ENCODE measurements at regions not wholly inside any gene's neighbourhood (a gene's known extent, or its start where the extent isn't known, plus 50 kb on each side); places are given as distances from the start of the nearest gene placed in this dataset.

DNA sequence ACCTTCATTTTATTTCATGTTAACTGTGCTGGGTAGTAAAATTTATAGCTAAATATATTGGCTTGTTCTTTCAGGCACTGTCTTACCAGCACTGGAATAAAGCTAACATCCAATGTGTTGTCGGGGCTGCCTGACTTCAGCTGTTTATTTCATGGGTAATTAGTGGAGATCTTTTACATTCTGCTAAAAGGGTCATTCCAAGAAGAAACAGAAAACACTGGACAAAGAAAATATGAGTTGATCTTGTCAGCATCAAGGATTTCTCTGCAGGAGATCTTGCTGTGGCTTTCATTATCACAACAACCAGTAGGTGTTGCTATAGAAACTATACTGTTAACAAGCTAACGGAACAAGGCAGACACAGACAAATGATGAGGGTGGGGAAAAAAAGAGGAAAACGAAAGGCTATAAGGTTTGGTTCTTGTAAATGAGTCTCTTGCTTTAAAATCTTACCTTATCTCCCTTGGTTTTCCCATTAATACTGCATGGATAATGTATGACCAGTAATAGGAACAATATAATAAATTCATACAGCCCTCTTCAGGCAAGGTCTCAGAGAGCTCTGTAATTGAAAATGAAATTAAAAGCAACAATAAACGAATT lies 206.8 kb downstream of the SIM1 start:
- no peak overlapping the region for H3K27ac ChIP-seq
- TF ChIP-seq ZFX (IDR thresholded peaks at IDR 0.05) = no peak
- TF ChIP-seq, protein P1, sequence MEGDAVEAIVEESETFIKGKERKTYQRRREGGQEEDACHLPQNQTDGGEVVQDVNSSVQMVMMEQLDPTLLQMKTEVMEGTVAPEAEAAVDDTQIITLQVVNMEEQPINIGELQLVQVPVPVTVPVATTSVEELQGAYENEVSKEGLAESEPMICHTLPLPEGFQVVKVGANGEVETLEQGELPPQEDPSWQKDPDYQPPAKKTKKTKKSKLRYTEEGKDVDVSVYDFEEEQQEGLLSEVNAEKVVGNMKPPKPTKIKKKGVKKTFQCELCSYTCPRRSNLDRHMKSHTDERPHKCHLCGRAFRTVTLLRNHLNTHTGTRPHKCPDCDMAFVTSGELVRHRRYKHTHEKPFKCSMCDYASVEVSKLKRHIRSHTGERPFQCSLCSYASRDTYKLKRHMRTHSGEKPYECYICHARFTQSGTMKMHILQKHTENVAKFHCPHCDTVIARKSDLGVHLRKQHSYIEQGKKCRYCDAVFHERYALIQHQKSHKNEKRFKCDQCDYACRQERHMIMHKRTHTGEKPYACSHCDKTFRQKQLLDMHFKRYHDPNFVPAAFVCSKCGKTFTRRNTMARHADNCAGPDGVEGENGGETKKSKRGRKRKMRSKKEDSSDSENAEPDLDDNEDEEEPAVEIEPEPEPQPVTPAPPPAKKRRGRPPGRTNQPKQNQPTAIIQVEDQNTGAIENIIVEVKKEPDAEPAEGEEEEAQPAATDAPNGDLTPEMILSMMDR (conservative IDR thresholded peaks at IDR 0.05) = peak; percentile 28

DNA sequence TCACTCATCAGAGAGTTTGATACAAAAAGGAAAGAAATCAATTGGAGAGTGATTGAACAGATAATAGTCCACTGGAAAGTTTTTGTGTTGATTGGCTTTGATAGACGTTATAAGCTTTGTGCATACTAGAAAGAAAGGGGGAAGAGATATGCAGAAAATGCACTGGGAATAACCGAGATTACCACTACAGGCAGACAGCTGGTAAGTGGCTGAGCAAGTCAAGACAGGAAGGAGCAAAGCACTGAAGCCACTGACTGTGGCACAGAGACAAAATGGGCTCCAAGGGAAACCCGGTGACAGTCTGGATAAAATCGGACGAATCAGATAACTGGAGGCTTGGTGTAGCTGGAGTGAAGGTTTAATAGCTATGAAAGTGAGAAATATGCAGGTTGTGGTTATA lies 209.0 kb downstream of the SIM1 start:
- no peak for TF ChIP-seq ZFX (IDR thresholded peaks at IDR 0.05)
- TF ChIP-seq, protein P1 (conservative IDR thresholded peaks at IDR 0.05) = no peak
- H3K27ac ChIP-seq = no peak overlapping the region

DNA sequence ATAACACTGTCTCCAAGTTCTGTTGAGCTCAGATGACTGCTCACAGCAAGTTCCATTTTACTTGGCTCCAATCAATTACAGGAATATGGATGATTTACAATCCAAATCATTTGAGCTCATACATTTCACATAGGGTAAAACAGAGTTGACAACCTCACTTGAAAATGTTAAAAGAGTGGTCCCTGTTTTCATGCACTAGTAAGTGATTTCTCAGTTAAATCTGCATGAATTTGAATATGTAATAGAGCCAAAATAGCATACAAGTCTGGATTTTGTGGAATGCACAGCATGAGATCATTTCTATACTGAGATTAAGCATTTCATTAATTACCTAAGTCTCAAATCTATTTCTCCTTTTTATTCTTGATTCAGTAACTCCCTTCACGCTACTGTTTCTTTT lies 217.6 kb downstream of the SIM1 start:
- no peak for TF ChIP-seq ZFX (IDR thresholded peaks at IDR 0.05)
- TF ChIP-seq, protein P1 (conservative IDR thresholded peaks at IDR 0.05) = no peak
- no peak overlapping the region for H3K27ac ChIP-seq

DNA sequence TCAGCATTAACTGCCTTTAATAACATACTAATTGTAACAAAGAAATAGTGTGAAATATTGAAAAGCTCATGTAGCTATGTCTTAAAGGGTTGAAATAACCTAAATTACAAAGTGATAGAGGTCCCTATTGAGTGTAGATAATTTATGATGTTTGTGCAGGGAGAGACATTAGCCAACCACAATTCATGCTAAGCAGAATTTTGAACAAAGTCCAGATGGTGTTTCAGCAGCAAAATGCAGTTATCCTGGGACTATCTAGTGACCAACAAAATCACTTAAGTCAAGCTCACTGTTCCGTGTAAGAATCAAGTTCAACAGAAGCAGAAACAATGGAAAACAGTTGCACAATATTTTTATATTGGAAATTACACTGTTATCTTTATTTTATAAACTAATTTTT lies 218.5 kb downstream of the SIM1 start:
- TF ChIP-seq ZFX (IDR thresholded peaks at IDR 0.05) = no peak
- TF ChIP-seq, protein P1 (conservative IDR thresholded peaks at IDR 0.05) = no peak
- no peak overlapping the region for H3K27ac ChIP-seq

DNA sequence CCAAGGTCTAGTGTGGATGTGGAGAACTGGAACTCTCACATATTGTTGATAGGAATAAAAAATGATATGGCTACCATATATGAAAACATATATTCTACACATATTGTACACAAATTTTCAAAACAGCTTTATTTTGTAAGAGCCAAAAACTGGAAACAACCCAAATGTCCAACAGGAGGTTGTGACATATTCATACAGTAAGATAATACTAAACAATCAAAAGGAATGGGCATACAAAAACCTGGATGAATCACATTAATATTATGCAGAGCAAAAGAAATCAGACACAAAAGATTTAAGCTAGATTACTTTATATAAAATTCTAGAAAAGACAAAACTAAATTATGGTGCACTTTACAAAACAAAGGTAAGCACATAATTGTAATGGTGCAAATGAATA lies 223.9 kb downstream of the SIM1 start:
- TF ChIP-seq, protein P1 (conservative IDR thresholded peaks at IDR 0.05) = no peak
- no peak for TF ChIP-seq ZFX (IDR thresholded peaks at IDR 0.05)
- no peak overlapping the region for H3K27ac ChIP-seq

- H3K27ac ChIP-seq = no peak overlapping the region
- TF ChIP-seq, protein P1 (conservative IDR thresholded peaks at IDR 0.05) = no peak
- TF ChIP-seq ZFX (IDR thresholded peaks at IDR 0.05) = no peak
These were observed 226.9 kb downstream of the SIM1 start for GRCh38 chr6:100237821-100238220.

DNA sequence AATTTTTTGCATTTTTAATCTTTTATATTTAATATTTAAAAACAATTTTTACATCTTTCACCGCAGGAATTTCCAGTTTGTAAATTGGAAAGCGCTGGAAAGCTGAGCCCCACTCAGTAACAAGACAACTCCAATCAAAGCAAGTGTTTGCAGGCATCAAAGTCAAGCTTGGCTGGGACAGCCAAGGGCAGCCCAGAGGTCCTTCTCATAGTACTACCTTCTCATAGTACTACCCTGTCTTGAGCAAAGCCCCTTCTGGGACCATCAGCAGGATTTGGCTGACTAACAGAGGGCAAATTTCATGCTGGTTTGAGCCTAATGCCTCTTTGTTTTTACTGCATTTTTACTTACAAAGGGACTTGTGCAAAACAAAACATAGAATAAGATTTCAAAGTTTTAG lies 228.3 kb downstream of the SIM1 start:
- H3K27ac ChIP-seq = no peak overlapping the region
- TF ChIP-seq, protein P1 (conservative IDR thresholded peaks at IDR 0.05) = no peak
- no peak for TF ChIP-seq ZFX (IDR thresholded peaks at IDR 0.05)
